ENCODE measurements at regions not wholly inside any gene's neighbourhood (a gene's known extent, or its start where the extent isn't known, plus 50 kb on each side); places are given as distances from the start of the nearest gene placed in this dataset.

- H3K27ac ChIP-seq, result no peak overlapping the region
- no peaks in the 10 kb centered on the region for H3K9me3 ChIP-seq
These were observed 157.7 kb upstream of the COL1A2 start for GRCh38 chr7:94236960-94237359.

GRCh38 chr7:94237417-94237816 lies 157.3 kb upstream of the COL1A2 start:
- H3K4me3 ChIP-seq, result no peak overlapping the region
- peaks cover 5% of the 10 kb centered on the region for H3K4me1 ChIP-seq
- DNase-seq (no peak), ATAC-seq (no peak)
- TF ChIP-seq CTCF (IDR thresholded peaks at IDR 0.05), result no peak
- H3K9me3 ChIP-seq, result no peaks in the 10 kb centered on the region
- intact Hi-C loops (cut with DNase I), result no loop called here
- no peak overlapping the region for H3K27ac ChIP-seq
- H3K27me3 ChIP-seq, result no peaks in the 10 kb centered on the region
- no peaks in the 10 kb centered on the region for H3K36me3 ChIP-seq

More at GRCh38 chr7:94236960-94237359, 157.7 kb upstream of the COL1A2 start:
- H3K36me3 ChIP-seq, result no peaks in the 10 kb centered on the region
- no peaks in the 10 kb centered on the region for H3K27me3 ChIP-seq
- H3K4me3 ChIP-seq, result no peak overlapping the region
- peaks cover 5% of the 10 kb centered on the region for H3K4me1 ChIP-seq
- DNase-seq (no peak), ATAC-seq (no peak)
- intact Hi-C loops (cut with DNase I), result no loop called here
- TF ChIP-seq CTCF (IDR thresholded peaks at IDR 0.05), result no peak

GRCh38 chr7:94239661-94240234 lies 154.9 kb upstream of the COL1A2 start:
- H3K36me3 ChIP-seq, result no peaks in the 10 kb centered on the region
- DNase-seq (peak; percentile 73), ATAC-seq (peak; percentile 90)
- H3K9me3 ChIP-seq, result no peaks in the 10 kb centered on the region
- no peaks in the 10 kb centered on the region for H3K27me3 ChIP-seq
- no peak for TF ChIP-seq CTCF (IDR thresholded peaks at IDR 0.05)
- peaks cover 5% of the 10 kb centered on the region for H3K4me1 ChIP-seq
- no peak overlapping the region for H3K4me3 ChIP-seq
- intact Hi-C loops (cut with DNase I), result no loop called here
- H3K27ac ChIP-seq, result no peak overlapping the region

- Histone ChIP-seq H3K27ac (no peak overlapping the region), H3K27me3 (no peaks in the 10 kb centered on the region), H3K4me3 (no peak overlapping the region), H3K36me3 (no peaks in the 10 kb centered on the region), H3K4me1 (peaks cover 5% of the 10 kb centered on the region), H3K9me3 (no peaks in the 10 kb centered on the region)
- DNase-seq, result no peak
- no peak for TF ChIP-seq CTCF (IDR thresholded peaks at IDR 0.05)
- ATAC-seq, result no peak
- intact Hi-C loops (cut with DNase I), result no loop called here
These were observed 153.8 kb upstream of the COL1A2 start for GRCh38 chr7:94240902-94241301.

GRCh38 chr7:94241402-94241925 lies 153.2 kb upstream of the COL1A2 start:
- ATAC-seq, result no peak
- Histone ChIP-seq H3K27ac (no peak overlapping the region), H3K36me3 (no peaks in the 10 kb centered on the region), H3K9me3 (no peaks in the 10 kb centered on the region), H3K4me3 (no peak overlapping the region), H3K4me1 (peaks cover 5% of the 10 kb centered on the region), H3K27me3 (no peaks in the 10 kb centered on the region)
- no peak for TF ChIP-seq CTCF (IDR thresholded peaks at IDR 0.05)
- no peak for DNase-seq
- intact Hi-C loops (cut with DNase I), result no loop called here
